A673 (cell line): ENCODE measurements at regions not wholly inside any gene's neighbourhood (a gene's known extent, or its start where the extent isn't known, plus 50 kb on each side); places are given as distances from the start of the nearest gene placed in this dataset.

ENCODE experiments used
- BruUV-seq: library from RNA; stranded (reverse); fragments of 400-500 nt; replicated peaks from 2 replicates; lab custom pipeline; 2021; lab: Mats Ljungman, UMichigan
- CTCF ChIA-PET: fragments of 300-600 bp; sonication (Branson Sonifier 250); formaldehyde crosslinking; loops from one replicate; lab custom pipeline; 2022; ENCODE audit warnings: antibody characterized with exemption; lab: Charles Lee
- POLR2A ChIA-PET: fragments of 300-600 bp; sonication (Branson Sonifier 250); formaldehyde crosslinking; loops from one replicate; lab custom pipeline; 2022; ENCODE audit warnings: antibody characterized with exemption; ENCODE audit not compliant: low non-redundant PET; lab: Charles Lee
- DNase-seq: peaks from one replicate; pipeline ENCODE4 v3.0.0-alpha.2; 2015; ENCODE audit warnings: low spot score
- H3K27ac ChIP-seq: fragments of 200-600 bp; sonication (generic); 2 replicates; pipeline ENCODE4 v1.5.1; 2016; ENCODE audit warnings: mixed run types, low read depth, mild to moderate bottlenecking, mixed read lengths, antibody characterized with exemption, low read length; ENCODE audit not compliant: poor library complexity, severe bottlenecking
- H3K27me3 ChIP-seq: fragments of 200-600 bp; sonication (generic); replicated peaks from 2 replicates; pipeline ENCODE4 v1.6.1; 2017; ENCODE audit warnings: mixed run types, low read depth, mild to moderate bottlenecking, mixed read lengths, antibody characterized with exemption, low read length; ENCODE audit not compliant: insufficient read depth, poor library complexity
- H3K36me3 ChIP-seq: fragments of 200-600 bp; sonication (generic); 2 replicates; pipeline ENCODE4 v1.6.1; 2016; ENCODE audit warnings: mixed run types, mild to moderate bottlenecking, mixed read lengths, antibody characterized with exemption, low read length; ENCODE audit not compliant: insufficient read depth, poor library complexity, severe bottlenecking
- H3K4me1 ChIP-seq: fragments of 200-600 bp; sonication (generic); 2 replicates; pipeline ENCODE4 v1.6.1; 2017; ENCODE audit warnings: mixed run types, mild to moderate bottlenecking, mixed read lengths, antibody characterized with exemption, low read length; ENCODE audit not compliant: insufficient read depth, poor library complexity, severe bottlenecking
- H3K4me3 ChIP-seq: fragments of 200-600 bp; sonication (generic); 2 replicates; pipeline ENCODE4 v1.5.1; 2016; ENCODE audit warnings: low read depth, mixed run types, mild to moderate bottlenecking, mixed read lengths, low read length; ENCODE audit not compliant: poor library complexity, severe bottlenecking
- H3K9me3 ChIP-seq: fragments of 200-600 bp; sonication (generic); 2 replicates; pipeline ENCODE4 v1.6.1; 2016; ENCODE audit warnings: mixed run types, low read depth, mild to moderate bottlenecking, mixed read lengths, antibody characterized with exemption, low read length; ENCODE audit not compliant: poor library complexity, severe bottlenecking
- CTCF ChIP-seq: fragments of 300-800, 200-600 bp; sonication (generic); conservative IDR thresholded peaks from 2 replicates; pipeline ENCODE4 v1.5.1; 2017; ENCODE audit warnings: low read depth, mild to moderate bottlenecking, antibody characterized with exemption, low read length, moderate library complexity, mixed read lengths
- EZH2 ChIP-seq: fragments of 200-600 bp; sonication (generic); IDR thresholded peaks from 2 replicates; pipeline ENCODE4 v1.6.1; 2017; ENCODE audit warnings: borderline replicate concordance, low read depth, mild to moderate bottlenecking, mixed read lengths, antibody characterized with exemption, low read length; ENCODE audit not compliant: poor library complexity, severe bottlenecking
- intact Hi-C: fragments of 100-400 bp; cut with micrococcal nuclease; formaldehyde crosslinking; loops from one replicate; pipeline ENCODE4 v1.10.0; 2022; ENCODE audit not compliant: unreplicated experiment

GRCh38 chr5:173762930-173763329 lies 125.2 kb upstream of the CPEB4 start:
- no peak for DNase-seq
- no peak overlapping the region for H3K4me3 ChIP-seq
- intact Hi-C loops: no loop called here
- no peaks in the 10 kb centered on the region for H3K9me3 ChIP-seq
- no peaks in the 10 kb centered on the region for H3K4me1 ChIP-seq
- ChIA-PET CTCF (no interaction called here), POLR2A (no interaction called here)
- H3K36me3 ChIP-seq: no peaks in the 10 kb centered on the region
- no peak overlapping the region for H3K27ac ChIP-seq
- TF ChIP-seq CTCF: no peak
- no peak for TF ChIP-seq EZH2
- H3K27me3 ChIP-seq: no peaks in the 10 kb centered on the region
- no TSS peak for BruUV-seq

GRCh38 chr5:173763410-173763809 lies 124.7 kb upstream of the CPEB4 start:
- no peak for DNase-seq
- Histone ChIP-seq H3K36me3 (no peaks in the 10 kb centered on the region), H3K4me3 (no peak overlapping the region), H3K27ac (no peak overlapping the region), H3K9me3 (no peaks in the 10 kb centered on the region), H3K27me3 (no peaks in the 10 kb centered on the region), H3K4me1 (no peaks in the 10 kb centered on the region)
- CTCF ChIA-PET: no interaction called here
- intact Hi-C loops: no loop called here
- no peak for TF ChIP-seq EZH2
- no peak for TF ChIP-seq CTCF
- POLR2A ChIA-PET: no interaction called here
- BruUV-seq: no TSS peak

- TF ChIP-seq EZH2 (no peak), CTCF (no peak)
- intact Hi-C loops: no loop called here
- CTCF ChIA-PET: no interaction called here
- Histone ChIP-seq H3K27ac (no peak overlapping the region), H3K27me3 (no peaks in the 10 kb centered on the region), H3K4me1 (no peaks in the 10 kb centered on the region), H3K4me3 (no peak overlapping the region), H3K9me3 (no peaks in the 10 kb centered on the region), H3K36me3 (no peaks in the 10 kb centered on the region)
- DNase-seq: no peak
- POLR2A ChIA-PET: no interaction called here
- no TSS peak for BruUV-seq
These were observed 123.7 kb upstream of the CPEB4 start for GRCh38 chr5:173764332-173765028.
